HG02571 (cell line): ENCODE measurements at regions not wholly inside any gene's neighbourhood (a gene's known extent, or its start where the extent isn't known, plus 50 kb on each side); places are given as distances from the start of the nearest gene placed in this dataset.

Experiments used
- ATAC-seq: cut with Tn5 transposase; IDR thresholded peaks from one replicate; pipeline ENCODE4 v1.9.1; 2021; ENCODE audit warnings: mild to moderate bottlenecking, moderate library complexity; ENCODE audit not compliant: unreplicated experiment

GRCh38 chr9:108473209-108474112, 382.3 kb downstream of the ACTL7B start:
- ATAC-seq: no peak

GRCh38 chr9:108469654-108470053, 386.1 kb downstream of the ACTL7B start:
- no peak for ATAC-seq

- ATAC-seq: no peak
Measured at GRCh38 chr9:108468364-108468763, 387.4 kb downstream of the ACTL7B start.

GRCh38 chr9:108467653-108468324, 388.0 kb downstream of the ACTL7B start:
- ATAC-seq: no peak

GRCh38 chr9:108467161-108467560, 388.6 kb downstream of the ACTL7B start:
- no peak for ATAC-seq

- ATAC-seq: no peak
Measured at GRCh38 chr9:108466304-108466703, 389.5 kb downstream of the ACTL7B start.

GRCh38 chr9:108463932-108464606, 391.7 kb downstream of the ACTL7B start:
- no peak for ATAC-seq

- ATAC-seq: no peak
Measured at GRCh38 chr9:108456903-108457302, 398.9 kb downstream of the ACTL7B start.

GRCh38 chr9:108445431-108446071, 410.2 kb downstream of the ACTL7B start:
- ATAC-seq: no peak

- no peak for ATAC-seq
Measured at GRCh38 chr9:108444400-108445358, 411.1 kb downstream of the ACTL7B start.

- ATAC-seq: no peak
Measured at GRCh38 chr9:108443741-108444140, 412.0 kb downstream of the ACTL7B start.

GRCh38 chr9:108443019-108443633, 412.7 kb downstream of the ACTL7B start:
- ATAC-seq: no peak

GRCh38 chr9:108442627-108443018, 413.2 kb downstream of the ACTL7B start:
- no peak for ATAC-seq

- ATAC-seq: no peak
Measured at GRCh38 chr9:108441726-108442125, 414.1 kb downstream of the ACTL7B start.

GRCh38 chr9:108441251-108441650, 414.5 kb downstream of the ACTL7B start:
- ATAC-seq: no peak

- no peak for ATAC-seq
Measured at GRCh38 chr9:108439947-108440346, 415.8 kb downstream of the ACTL7B start.

GRCh38 chr9:108437656-108438055, 418.1 kb downstream of the ACTL7B start:
- ATAC-seq: no peak

GRCh38 chr9:108436448-108436847, 419.3 kb downstream of the ACTL7B start:
- no peak for ATAC-seq

- no peak for ATAC-seq
Measured at GRCh38 chr9:108434502-108434901, 421.3 kb downstream of the ACTL7B start.

GRCh38 chr9:108434036-108434435, 421.8 kb downstream of the ACTL7B start:
- no peak for ATAC-seq
